ENCODE measurements at regions not wholly inside any gene's neighbourhood (a gene's known extent, or its start where the extent isn't known, plus 50 kb on each side); places are given as distances from the start of the nearest gene placed in this dataset.

DNA sequence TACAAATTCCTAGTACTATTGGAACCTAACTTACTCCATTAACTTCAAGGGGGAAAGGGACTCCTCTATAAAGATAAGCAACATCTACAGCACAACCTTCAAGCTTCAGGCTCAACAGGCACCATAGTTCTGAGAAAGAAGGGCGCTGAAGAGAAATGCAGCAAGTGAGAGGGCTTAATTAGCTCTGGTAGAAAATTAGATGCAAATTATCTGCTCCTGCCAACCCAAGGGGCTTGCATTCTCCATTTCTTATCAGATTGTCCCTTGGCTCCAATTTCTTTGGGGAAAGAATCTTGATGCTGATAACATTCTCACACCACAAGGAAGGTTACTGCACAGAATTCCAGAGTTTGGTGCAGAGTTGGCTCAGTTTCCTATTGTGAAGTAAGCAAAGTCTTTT is 214.6 kb downstream of the GABRG2 start:
- TF ChIP-seq, protein P1, sequence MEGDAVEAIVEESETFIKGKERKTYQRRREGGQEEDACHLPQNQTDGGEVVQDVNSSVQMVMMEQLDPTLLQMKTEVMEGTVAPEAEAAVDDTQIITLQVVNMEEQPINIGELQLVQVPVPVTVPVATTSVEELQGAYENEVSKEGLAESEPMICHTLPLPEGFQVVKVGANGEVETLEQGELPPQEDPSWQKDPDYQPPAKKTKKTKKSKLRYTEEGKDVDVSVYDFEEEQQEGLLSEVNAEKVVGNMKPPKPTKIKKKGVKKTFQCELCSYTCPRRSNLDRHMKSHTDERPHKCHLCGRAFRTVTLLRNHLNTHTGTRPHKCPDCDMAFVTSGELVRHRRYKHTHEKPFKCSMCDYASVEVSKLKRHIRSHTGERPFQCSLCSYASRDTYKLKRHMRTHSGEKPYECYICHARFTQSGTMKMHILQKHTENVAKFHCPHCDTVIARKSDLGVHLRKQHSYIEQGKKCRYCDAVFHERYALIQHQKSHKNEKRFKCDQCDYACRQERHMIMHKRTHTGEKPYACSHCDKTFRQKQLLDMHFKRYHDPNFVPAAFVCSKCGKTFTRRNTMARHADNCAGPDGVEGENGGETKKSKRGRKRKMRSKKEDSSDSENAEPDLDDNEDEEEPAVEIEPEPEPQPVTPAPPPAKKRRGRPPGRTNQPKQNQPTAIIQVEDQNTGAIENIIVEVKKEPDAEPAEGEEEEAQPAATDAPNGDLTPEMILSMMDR (optimal IDR thresholded peaks at IDR 0.05 in 1 of 3, IDR thresholded peaks at IDR 0.05 in 1 of 3, conservative IDR thresholded peaks at IDR 0.05 in 1 of 3; ENCODE audit: extremely low read depth in 1 of 3, insufficient read depth in 2 of 3, low read length in 3 of 3): no peak
- TF ChIP-seq EZH2 (IDR thresholded peaks at IDR 0.05; ENCODE audit: low read length): no peak

Measured in keratinocyte (primary cell).